Kidney epithelial cell (primary cell): ENCODE measurements at regions not wholly inside any gene's neighbourhood (a gene's known extent, or its start where the extent isn't known, plus 50 kb on each side); places are given as distances from the start of the nearest gene placed in this dataset.

ENCODE experiments used
- DNase-seq: peaks from one replicate; pipeline ENCODE4 v3.0.0-alpha.2; 2010; ENCODE audit warnings: low read depth
- H3K27me3 ChIP-seq: 2 replicates; pipeline ENCODE4 v1.6.0; 2011; ENCODE audit warnings: low read length; ENCODE audit not compliant: control insufficient read depth, insufficient read depth
- H3K36me3 ChIP-seq: 2 replicates; pipeline ENCODE4 v1.5.1; 2011; ENCODE audit warnings: low read length; ENCODE audit not compliant: control insufficient read depth, insufficient read depth
- H3K4me3 ChIP-seq: 2 replicates; pipeline ENCODE4 v1.5.1; 2011; ENCODE audit warnings: low read depth, mild to moderate bottlenecking, control low read depth, low read length
- CTCF ChIP-seq: IDR thresholded peaks from 2 replicates; pipeline ENCODE4 v1.5.1; 2011; ENCODE audit warnings: mild to moderate bottlenecking, moderate library complexity, low read length, control low read depth, inconsistent platforms; ENCODE audit not compliant: insufficient read depth, poor library complexity, severe bottlenecking

- H3K36me3 ChIP-seq: no peaks in the 10 kb centered on the region
- DNase-seq: no peak
- H3K27me3 ChIP-seq: no peaks in the 10 kb centered on the region
- H3K4me3 ChIP-seq: no peak overlapping the region
- no peak for TF ChIP-seq CTCF
Measured at GRCh38 chr20:19095762-19096161, 116.7 kb upstream of the SLC24A3 start.

GRCh38 chr20:19096843-19097242 lies 115.6 kb upstream of the SLC24A3 start:
- DNase-seq: no peak
- TF ChIP-seq CTCF: no peak
- Histone ChIP-seq H3K27me3 (no peaks in the 10 kb centered on the region), H3K4me3 (no peak overlapping the region), H3K36me3 (no peaks in the 10 kb centered on the region)

- Histone ChIP-seq H3K4me3 (no peak overlapping the region), H3K36me3 (no peaks in the 10 kb centered on the region), H3K27me3 (no peaks in the 10 kb centered on the region)
- no peak for TF ChIP-seq CTCF
- no peak for DNase-seq
Measured at GRCh38 chr20:19098117-19098516, 114.3 kb upstream of the SLC24A3 start.

- no peak for TF ChIP-seq CTCF
- Histone ChIP-seq H3K36me3 (no peaks in the 10 kb centered on the region), H3K4me3 (no peak overlapping the region), H3K27me3 (no peaks in the 10 kb centered on the region)
- DNase-seq: no peak
Measured at GRCh38 chr20:19098806-19099578, 113.5 kb upstream of the SLC24A3 start.

GRCh38 chr20:19099596-19100545 lies 112.6 kb upstream of the SLC24A3 start:
- TF ChIP-seq CTCF: no peak
- H3K27me3 ChIP-seq: no peaks in the 10 kb centered on the region
- no peaks in the 10 kb centered on the region for H3K36me3 ChIP-seq
- no peak overlapping the region for H3K4me3 ChIP-seq
- DNase-seq: no peak
